CD14-positive monocyte (primary cell): ENCODE measurements at regions not wholly inside any gene's neighbourhood (a gene's known extent, or its start where the extent isn't known, plus 50 kb on each side); places are given as distances from the start of the nearest gene placed in this dataset.
"Not testable (repeated sequence)": the region's sequence is repeated elsewhere in the genome, so short reads cannot be mapped to it uniquely, and the experiment has no call there.

Experiments
- DNase-seq, 3 donors: peaks; one replicate each; pipeline ENCODE4 v3.0.0-alpha.2; 2011 to 2022
- H2AFZ ChIP-seq: 2 replicates; pipeline ENCODE4 v1.6.0; 2012; ENCODE audit warnings: mild to moderate bottlenecking, low read depth, low read length, inconsistent platforms; ENCODE audit not compliant: insufficient read depth, poor library complexity, severe bottlenecking
- H3K27ac ChIP-seq, 2 donors: 1 replicate in 1 of 2; 2 replicates in 1 of 2; pipeline ENCODE4 v1.5.1; 2012 to 2013; ENCODE audit warnings: low read length in 2 of 2, control low read depth in 1 of 2, inconsistent platforms in 1 of 2, low read depth in 1 of 2, mild to moderate bottlenecking in 1 of 2
- H3K27me3 ChIP-seq, 2 donors: one replicate each; pipeline versions ENCODE4 v1.6.0 to v1.6.1; 2011 to 2013; ENCODE audit warnings: low read length in 2 of 2; ENCODE audit not compliant: control insufficient read depth in 2 of 2, insufficient read depth in 2 of 2
- H3K36me3 ChIP-seq, 2 donors: replicated peaks in 1 of 2; 1 replicate in 1 of 2; 2 replicates in 1 of 2; pipeline versions ENCODE4 v1.5.1 to v1.6.1; 2012 to 2013; ENCODE audit warnings: low read length in 2 of 2, control low read depth in 1 of 2, inconsistent platforms in 1 of 2, mild to moderate bottlenecking in 1 of 2; ENCODE audit not compliant: insufficient read depth in 2 of 2, control insufficient read depth in 1 of 2
- H3K4me1 ChIP-seq, 2 donors: 1 replicate in 1 of 2; 2 replicates in 1 of 2; pipeline versions ENCODE4 v1.5.1 to v1.6.1; 2012 to 2013; ENCODE audit warnings: low read length in 2 of 2, control low read depth in 1 of 2, inconsistent platforms in 1 of 2, mild to moderate bottlenecking in 1 of 2, moderate library complexity in 1 of 2; ENCODE audit not compliant: insufficient read depth in 2 of 2, control insufficient read depth in 1 of 2
- H3K4me2 ChIP-seq: replicated peaks from 2 replicates; pipeline ENCODE3; 2012; ENCODE audit warnings: low read length, moderate library complexity, mild to moderate bottlenecking; ENCODE audit not compliant: poor library complexity, severe bottlenecking; ENCODE audit errors: extremely low read depth
- H3K4me3 ChIP-seq, 3 experiments: fragments of 200-600 bp in 1 of 3; sonication (generic) in 1 of 3; replicated peaks in 1 of 3; 1 replicate in 2 of 3; 2 replicates in 1 of 3; pipeline ENCODE4 v1.5.1; 2011 to 2013; ENCODE audit warnings: low read length in 3 of 3, mild to moderate bottlenecking in 3 of 3, control low read depth in 2 of 3, low read depth in 2 of 3, inconsistent platforms in 1 of 3, moderate library complexity in 1 of 3
- H3K79me2 ChIP-seq: 2 replicates; pipeline ENCODE4 v1.6.0; 2012; ENCODE audit warnings: mild to moderate bottlenecking, control low read depth, inconsistent platforms, low read length, moderate library complexity; ENCODE audit not compliant: insufficient read depth
- H3K9ac ChIP-seq: 2 replicates; pipeline ENCODE4 v1.6.0; 2017; ENCODE audit warnings: low read length, mild to moderate bottlenecking; ENCODE audit not compliant: insufficient read depth, poor library complexity, severe bottlenecking
- H3K9me3 ChIP-seq, 2 donors: replicated peaks in 1 of 2; 1 replicate in 1 of 2; 2 replicates in 1 of 2; pipeline versions ENCODE4 v1.5.1 to v1.6.1; 2012 to 2013; ENCODE audit warnings: low read length in 2 of 2, control low read depth in 1 of 2; ENCODE audit not compliant: control insufficient read depth in 1 of 2, insufficient read depth in 1 of 2
- H4K20me1 ChIP-seq: 2 replicates; pipeline ENCODE4 v1.6.0; 2012; ENCODE audit warnings: mild to moderate bottlenecking, low read length, control low read depth, moderate library complexity; ENCODE audit not compliant: insufficient read depth
- H3K27ac Mint-ChIP-seq, 7 donors: one replicate each; pipeline ENCODE4 v1.8.0; 2020; ENCODE audit warnings: mild to moderate bottlenecking in 7 of 7, mixed read lengths in 7 of 7, moderate library complexity in 6 of 7, inconsistent platforms in 2 of 7
- H3K27me3 Mint-ChIP-seq, 3 donors: one replicate each; pipeline ENCODE4 v1.8.0; 2021 to 2022; ENCODE audit warnings: low read depth in 3 of 3, mild to moderate bottlenecking in 3 of 3, mixed read lengths in 3 of 3, moderate library complexity in 3 of 3, inconsistent platforms in 1 of 3
- H3K36me3 Mint-ChIP-seq, 2 donors: one replicate each; pipeline ENCODE4 v1.8.0; 2020; ENCODE audit warnings: mixed read lengths in 2 of 2, inconsistent platforms in 1 of 2, mild to moderate bottlenecking in 1 of 2
- H3K4me1 Mint-ChIP-seq: one replicate; pipeline ENCODE4 v1.8.0; 2020; ENCODE audit warnings: mild to moderate bottlenecking, mixed read lengths
- H3K4me3 Mint-ChIP-seq, 2 donors: one replicate each; pipeline ENCODE4 v1.8.0; 2020; ENCODE audit warnings: mild to moderate bottlenecking in 2 of 2, mixed read lengths in 2 of 2, moderate library complexity in 1 of 2
- H3K9me3 Mint-ChIP-seq, 7 donors: one replicate each; pipeline ENCODE4 v1.8.0; 2020 to 2022; ENCODE audit warnings: mixed read lengths in 7 of 7, mild to moderate bottlenecking in 6 of 7, moderate library complexity in 6 of 7, inconsistent platforms in 2 of 7
- WGBS: methylation state at CpG from one replicate; pipeline ENCODE4 v1.1.5; 2013; ENCODE audit warnings: missing lambda C conversion rate; ENCODE audit not compliant: insufficient coverage; 5-methylcytosine and 5-hydroxymethylcytosine counted together
- intact Hi-C, 2 donors: fragments of 100-400 bp; cut with micrococcal nuclease; formaldehyde crosslinking; loops; one replicate each; pipeline versions ENCODE4 v1.15.0 to v1.15.1; 2023
- TF ChIP-seq, protein P1 (sequence below): fragments of 200-600 bp; IDR thresholded peaks from one replicate; pipeline ENCODE4 v1.8.0; 2022; ENCODE audit warnings: antibody characterized with exemption, mild to moderate bottlenecking

DNA sequence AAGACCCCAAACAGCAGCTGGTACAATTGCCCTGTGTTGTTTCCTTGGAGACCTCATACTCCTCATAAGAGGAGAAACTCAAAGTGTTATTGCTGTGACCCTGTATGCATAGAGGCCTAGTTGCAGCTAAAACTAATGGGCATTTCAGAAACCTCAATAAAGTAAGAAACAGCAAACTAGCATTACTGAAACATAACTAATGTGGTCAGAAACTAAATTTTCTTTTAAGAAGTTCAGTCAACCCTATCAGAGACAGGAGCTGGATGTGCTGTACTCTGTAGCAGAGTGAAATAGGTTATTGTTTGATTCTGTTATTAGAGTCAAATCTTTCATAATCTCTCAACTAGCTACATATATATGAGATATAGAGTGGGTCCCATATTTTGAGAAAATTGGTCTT lies 257.5 kb upstream of the IRS4 start:
- no peak overlapping the region for H3K4me3 Mint-ChIP-seq
- intact Hi-C loops: no loop called here
- H3K4me1 ChIP-seq: no peaks in the 10 kb centered on the region

DNA sequence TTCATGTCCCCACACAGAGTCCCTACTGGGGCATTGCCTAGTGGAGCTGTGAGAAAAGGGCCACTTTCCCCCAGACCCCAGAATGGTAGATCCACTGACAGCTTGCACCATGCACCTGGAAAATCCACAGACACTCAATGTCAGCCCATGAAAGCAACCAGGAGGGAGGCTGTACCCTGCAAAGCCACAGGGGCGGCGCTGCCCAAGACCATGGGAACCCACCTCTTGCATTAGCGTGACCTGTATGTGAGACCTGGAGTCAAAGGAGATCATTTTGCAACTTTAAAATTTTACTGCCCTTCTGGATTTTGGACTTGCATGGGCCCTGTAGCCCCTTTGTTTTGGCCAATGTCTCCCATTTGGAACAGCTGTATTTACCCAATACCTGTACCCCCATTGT lies 236.5 kb upstream of the IRS4 start:
- H3K4me1 ChIP-seq, H3K27me3 Mint-ChIP-seq, H3K4me3 ChIP-seq, intact Hi-C loops, H3K9ac ChIP-seq, H3K79me2 ChIP-seq, H3K4me1 Mint-ChIP-seq, H3K27me3 ChIP-seq, H3K27ac Mint-ChIP-seq, H2AFZ ChIP-seq, H3K4me2 ChIP-seq, H3K36me3 ChIP-seq, DNase-seq, H3K27ac ChIP-seq, H3K36me3 Mint-ChIP-seq, H4K20me1 ChIP-seq, H3K4me3 Mint-ChIP-seq: not testable (repeated sequence)
- no CpG with 5 or more reads among the region's 3 CpGs for WGBS
- peaks cover 0 to 10% (median 5%) of the 10 kb centered on the region in 7 donors for H3K9me3 Mint-ChIP-seq
- H3K9me3 ChIP-seq: peaks cover 13 to 14% of the 10 kb centered on the region in 2 donors

More for the DNA sequence above, 257.5 kb upstream of the IRS4 start:
- Histone ChIP-seq H3K9me3 (peaks cover 0 to 6% of the 10 kb centered on the region in 2 donors), H3K79me2 (no peaks in the 10 kb centered on the region), H3K4me2 (no peak overlapping the region), H2AFZ (no peak overlapping the region), H3K27ac (no peak overlapping the region), H3K9ac (no peak overlapping the region), H4K20me1 (no peaks in the 10 kb centered on the region), H3K36me3 (no peaks in the 10 kb centered on the region), H3K27me3 (no peaks in the 10 kb centered on the region), H3K4me3 (no peak overlapping the region)
- H3K9me3 Mint-ChIP-seq: peaks cover 0 to 7% (median 6%) of the 10 kb centered on the region in 7 donors
- no peak overlapping the region for H3K27ac Mint-ChIP-seq
- H3K36me3 Mint-ChIP-seq: no peaks in the 10 kb centered on the region
- DNase-seq: no peak
- TF ChIP-seq, protein P1, sequence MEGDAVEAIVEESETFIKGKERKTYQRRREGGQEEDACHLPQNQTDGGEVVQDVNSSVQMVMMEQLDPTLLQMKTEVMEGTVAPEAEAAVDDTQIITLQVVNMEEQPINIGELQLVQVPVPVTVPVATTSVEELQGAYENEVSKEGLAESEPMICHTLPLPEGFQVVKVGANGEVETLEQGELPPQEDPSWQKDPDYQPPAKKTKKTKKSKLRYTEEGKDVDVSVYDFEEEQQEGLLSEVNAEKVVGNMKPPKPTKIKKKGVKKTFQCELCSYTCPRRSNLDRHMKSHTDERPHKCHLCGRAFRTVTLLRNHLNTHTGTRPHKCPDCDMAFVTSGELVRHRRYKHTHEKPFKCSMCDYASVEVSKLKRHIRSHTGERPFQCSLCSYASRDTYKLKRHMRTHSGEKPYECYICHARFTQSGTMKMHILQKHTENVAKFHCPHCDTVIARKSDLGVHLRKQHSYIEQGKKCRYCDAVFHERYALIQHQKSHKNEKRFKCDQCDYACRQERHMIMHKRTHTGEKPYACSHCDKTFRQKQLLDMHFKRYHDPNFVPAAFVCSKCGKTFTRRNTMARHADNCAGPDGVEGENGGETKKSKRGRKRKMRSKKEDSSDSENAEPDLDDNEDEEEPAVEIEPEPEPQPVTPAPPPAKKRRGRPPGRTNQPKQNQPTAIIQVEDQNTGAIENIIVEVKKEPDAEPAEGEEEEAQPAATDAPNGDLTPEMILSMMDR: no peak
- no peaks in the 10 kb centered on the region for H3K4me1 Mint-ChIP-seq
- no peaks in the 10 kb centered on the region for H3K27me3 Mint-ChIP-seq
